ENCODE measurements at regions not wholly inside any gene's neighbourhood (a gene's known extent, or its start where the extent isn't known, plus 50 kb on each side); places are given as distances from the start of the nearest gene placed in this dataset.
"Not testable (repeated sequence)": the region's sequence is repeated elsewhere in the genome, so short reads cannot be mapped to it uniquely, and the experiment has no call there.

- no peak for TF ChIP-seq CTCF (IDR thresholded peaks at IDR 0.05)
- intact Hi-C loops (cut with DNase I): no loop called here
- H3K9ac ChIP-seq (ENCODE audit: low read depth in 2 of 2, low read length in 2 of 2): no peak overlapping the region
- no peaks in the 10 kb centered on the region for H3K27me3 ChIP-seq
- H3K27ac ChIP-seq: no peak overlapping the region
- H3K4me3 ChIP-seq: no peak overlapping the region
- no peaks in the 10 kb centered on the region for H3K4me1 ChIP-seq
- no peaks in the 10 kb centered on the region for H3K36me3 ChIP-seq
- no peak for DNase-seq
- H3K9me3 ChIP-seq: no peaks in the 10 kb centered on the region
These were observed 65.1 kb upstream of the NMUR2 start for GRCh38 chr5:152470167-152470566.

GRCh38 chr5:152472083-152472482 is 67.0 kb upstream of the NMUR2 start:
- H3K36me3 ChIP-seq: no peaks in the 10 kb centered on the region
- intact Hi-C loops (cut with DNase I): no loop called here
- no peak overlapping the region for H3K27ac ChIP-seq
- no peaks in the 10 kb centered on the region for H3K27me3 ChIP-seq
- no peak for DNase-seq
- H3K4me3 ChIP-seq: no peak overlapping the region
- TF ChIP-seq CTCF (IDR thresholded peaks at IDR 0.05): no peak
- H3K9me3 ChIP-seq: no peaks in the 10 kb centered on the region
- no peak overlapping the region for H3K9ac ChIP-seq (ENCODE audit: low read depth in 2 of 2, low read length in 2 of 2)
- no peaks in the 10 kb centered on the region for H3K4me1 ChIP-seq

- Histone ChIP-seq H3K9ac (ENCODE audit: low read depth in 2 of 2, low read length in 2 of 2) (no peak overlapping the region), H3K36me3 (no peaks in the 10 kb centered on the region), H3K9me3 (no peaks in the 10 kb centered on the region), H3K4me1 (no peaks in the 10 kb centered on the region), H3K27me3 (no peaks in the 10 kb centered on the region), H3K27ac (no peak overlapping the region), H3K4me3 (no peak overlapping the region)
- intact Hi-C loops (cut with DNase I): no loop called here
- TF ChIP-seq CTCF (IDR thresholded peaks at IDR 0.05): no peak
- no peak for DNase-seq
These were observed 69.9 kb upstream of the NMUR2 start for GRCh38 chr5:152474961-152475360.

GRCh38 chr5:152477536-152477935 is 72.5 kb upstream of the NMUR2 start:
- DNase-seq: no peak
- Histone ChIP-seq H3K4me3 (no peak overlapping the region), H3K4me1 (no peaks in the 10 kb centered on the region), H3K27me3 (no peaks in the 10 kb centered on the region), H3K9me3 (no peaks in the 10 kb centered on the region), H3K27ac (no peak overlapping the region), H3K36me3 (no peaks in the 10 kb centered on the region), H3K9ac (ENCODE audit: low read depth in 2 of 2, low read length in 2 of 2) (no peak overlapping the region)
- TF ChIP-seq CTCF (IDR thresholded peaks at IDR 0.05): no peak
- intact Hi-C loops (cut with DNase I): no loop called here

- H3K4me3 ChIP-seq; DNase-seq; H3K36me3 ChIP-seq; H3K4me1 ChIP-seq; H3K27me3 ChIP-seq; H3K27ac ChIP-seq; H3K9me3 ChIP-seq; intact Hi-C loops (cut with DNase I); H3K9ac ChIP-seq (ENCODE audit: low read depth in 2 of 2, low read length in 2 of 2): not testable (repeated sequence)
These were observed 74.8 kb upstream of the NMUR2 start for GRCh38 chr5:152479866-152480265.

- H3K4me1 ChIP-seq; H3K9ac ChIP-seq (ENCODE audit: low read depth in 2 of 2, low read length in 2 of 2); H3K36me3 ChIP-seq; DNase-seq; H3K27ac ChIP-seq; intact Hi-C loops (cut with DNase I); H3K9me3 ChIP-seq; H3K27me3 ChIP-seq; H3K4me3 ChIP-seq: not testable (repeated sequence)
These were observed 75.6 kb upstream of the NMUR2 start for GRCh38 chr5:152480677-152481076.

- H3K9me3 ChIP-seq: no peaks in the 10 kb centered on the region
- H3K27me3 ChIP-seq: no peaks in the 10 kb centered on the region
- DNase-seq: no peak
- no peak for TF ChIP-seq CTCF (IDR thresholded peaks at IDR 0.05)
- intact Hi-C loops (cut with DNase I): no loop called here
- no peak overlapping the region for H3K27ac ChIP-seq
- no peaks in the 10 kb centered on the region for H3K4me1 ChIP-seq
- H3K36me3 ChIP-seq: no peaks in the 10 kb centered on the region
- no peak overlapping the region for H3K9ac ChIP-seq (ENCODE audit: low read depth in 2 of 2, low read length in 2 of 2)
- no peak overlapping the region for H3K4me3 ChIP-seq
These were observed 82.1 kb upstream of the NMUR2 start for GRCh38 chr5:152487130-152487529.

Data from colonic mucosa (tissue), 4 donors.